Hepatic stellate cell (primary cell): ENCODE measurements at regions not wholly inside any gene's neighbourhood (a gene's known extent, or its start where the extent isn't known, plus 50 kb on each side); places are given as distances from the start of the nearest gene placed in this dataset.

Experiments
- DNase-seq: peaks from one replicate; pipeline ENCODE4 v3.0.0; 2011; ENCODE audit warnings: low spot score

DNA sequence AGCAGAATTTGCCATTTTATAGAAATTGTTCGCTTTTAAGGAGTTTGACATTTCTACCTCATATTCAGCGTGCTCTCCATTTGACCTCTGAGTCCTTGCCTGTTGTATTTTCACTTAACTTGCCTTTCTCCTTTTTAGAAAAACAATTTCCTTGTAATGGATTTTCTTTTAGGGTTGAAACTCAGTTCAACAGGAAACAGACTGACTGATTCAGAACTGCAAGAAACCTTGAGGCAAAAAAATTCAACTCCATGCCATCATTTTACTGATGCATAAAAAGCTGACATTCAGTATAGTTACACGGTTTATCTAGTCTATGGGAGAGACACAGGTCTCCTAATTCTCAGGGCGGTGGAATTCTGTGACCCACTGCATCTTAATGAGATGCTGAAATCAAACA is 59.8 kb downstream of the MRPS30 start:
- DNase-seq = no peak

DNA sequence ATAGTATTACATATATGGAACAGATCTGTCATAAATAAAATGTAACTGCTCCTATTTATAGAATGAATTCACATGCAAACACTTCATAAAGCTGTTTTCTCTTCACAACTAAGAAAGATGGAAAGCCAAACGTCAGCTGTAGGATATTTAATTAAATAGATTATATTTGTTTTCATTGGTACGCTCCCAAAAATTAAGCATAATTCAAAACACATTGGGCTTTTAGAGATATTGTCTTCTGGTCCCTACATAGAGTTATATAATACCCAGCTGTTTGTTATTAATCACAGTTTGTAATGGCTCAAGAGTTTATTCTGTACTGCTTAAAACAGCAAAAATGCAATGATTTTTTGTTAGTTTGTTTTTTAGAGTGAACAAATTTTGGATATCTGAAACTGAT is 61.2 kb downstream of the MRPS30 start:
- no peak for DNase-seq

DNA sequence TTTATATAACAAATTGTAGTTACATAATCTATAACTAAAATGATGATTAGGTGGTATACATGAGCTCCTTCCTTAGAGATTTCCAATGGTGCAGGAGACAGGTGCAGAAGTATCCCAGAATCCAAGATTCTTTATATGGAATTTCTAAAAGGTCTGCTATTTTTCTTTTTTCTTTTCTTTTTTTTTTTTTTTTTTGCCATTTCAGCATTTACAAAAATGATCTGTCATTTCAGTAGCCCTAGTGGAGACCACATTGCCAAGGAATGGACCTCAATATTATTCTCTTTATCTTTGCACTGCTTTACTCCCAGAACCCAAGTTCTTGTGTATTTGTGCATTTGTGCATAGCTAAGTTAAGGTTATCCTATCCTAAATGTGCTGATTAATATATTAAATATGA is 61.7 kb downstream of the MRPS30 start:
- no peak for DNase-seq

DNA sequence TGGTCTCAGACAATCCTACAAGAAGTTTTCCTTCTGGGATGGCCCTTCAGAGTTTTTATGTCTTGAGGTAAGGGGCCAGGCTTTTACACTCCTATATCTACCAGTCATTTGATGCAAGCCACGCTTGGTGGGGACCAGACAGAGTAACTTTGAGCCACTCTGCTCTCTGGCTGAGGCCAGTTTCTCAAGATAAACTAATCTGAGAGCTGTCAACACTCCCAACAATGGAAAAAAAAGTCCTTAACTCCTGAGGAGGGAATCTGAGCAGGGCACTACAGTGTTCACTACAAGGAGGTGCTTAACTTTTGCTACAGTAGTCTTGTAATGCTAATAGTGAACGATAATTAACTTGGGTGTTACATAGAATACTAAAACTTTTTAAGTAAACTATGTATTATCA is 62.7 kb downstream of the MRPS30 start:
- DNase-seq = no peak

DNA sequence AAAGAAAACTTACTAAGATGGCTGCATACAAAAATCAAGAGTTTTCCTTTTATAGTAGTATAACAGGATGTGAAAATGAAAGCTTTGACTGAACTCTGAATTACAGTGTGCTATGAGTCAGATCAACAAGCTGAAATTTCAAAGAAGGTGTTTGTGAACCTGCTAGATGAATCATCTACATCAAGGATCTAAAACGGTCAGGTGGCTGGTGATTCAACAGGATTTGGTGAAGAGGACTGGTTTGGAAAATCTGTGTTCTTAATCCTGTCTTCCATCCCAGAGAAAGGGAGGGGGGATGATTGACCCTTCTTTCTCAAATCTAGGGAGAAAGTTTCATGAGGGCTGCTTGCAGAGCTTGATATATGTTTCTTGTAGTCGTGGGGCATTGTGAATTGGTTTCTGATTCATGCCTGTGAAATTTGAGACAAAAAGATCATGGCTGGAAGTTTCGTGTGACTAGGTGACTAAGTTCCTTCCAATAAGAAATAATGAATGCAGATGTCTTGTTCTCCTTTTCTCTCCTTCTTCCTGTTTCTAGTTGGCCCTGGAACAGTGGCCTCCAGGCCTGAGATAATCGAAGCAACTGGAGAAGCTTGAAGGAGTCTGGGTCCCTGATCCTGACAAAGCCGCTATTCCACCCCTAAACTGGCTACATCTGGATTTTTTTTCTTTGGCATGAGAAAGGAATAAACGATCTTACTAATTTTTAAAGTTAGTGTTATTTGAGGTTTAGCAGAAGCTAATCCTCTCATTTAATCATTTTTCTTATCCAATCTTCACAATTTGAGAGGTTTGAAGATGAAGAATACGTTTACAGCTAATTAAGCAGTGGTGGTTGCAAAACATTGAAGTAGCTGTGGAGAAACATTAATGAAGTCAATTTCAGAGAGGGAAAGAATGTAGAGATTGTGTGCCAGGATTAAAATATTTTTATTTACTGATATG is 67.2 kb downstream of the MRPS30 start:
- no peak for DNase-seq

DNA sequence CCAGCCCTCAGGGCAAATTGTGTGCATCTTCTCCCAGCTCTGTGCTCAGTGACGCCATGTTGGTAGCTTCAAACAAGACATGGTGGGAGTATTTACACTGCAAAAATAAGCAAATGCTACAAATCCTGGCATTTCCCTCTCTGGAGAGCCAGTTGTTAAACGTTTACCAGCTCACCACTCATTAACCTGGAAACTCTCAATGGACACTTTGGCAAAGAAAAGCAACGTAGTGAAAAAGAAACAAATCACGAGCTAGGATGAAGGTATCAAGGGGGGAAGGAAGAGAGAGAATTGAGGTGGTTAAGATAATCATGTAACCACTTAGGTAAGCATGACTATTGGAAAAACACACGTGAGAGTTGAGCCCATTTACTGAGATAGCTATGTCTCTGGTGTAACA is 72.5 kb downstream of the MRPS30 start:
- DNase-seq = no peak

DNA sequence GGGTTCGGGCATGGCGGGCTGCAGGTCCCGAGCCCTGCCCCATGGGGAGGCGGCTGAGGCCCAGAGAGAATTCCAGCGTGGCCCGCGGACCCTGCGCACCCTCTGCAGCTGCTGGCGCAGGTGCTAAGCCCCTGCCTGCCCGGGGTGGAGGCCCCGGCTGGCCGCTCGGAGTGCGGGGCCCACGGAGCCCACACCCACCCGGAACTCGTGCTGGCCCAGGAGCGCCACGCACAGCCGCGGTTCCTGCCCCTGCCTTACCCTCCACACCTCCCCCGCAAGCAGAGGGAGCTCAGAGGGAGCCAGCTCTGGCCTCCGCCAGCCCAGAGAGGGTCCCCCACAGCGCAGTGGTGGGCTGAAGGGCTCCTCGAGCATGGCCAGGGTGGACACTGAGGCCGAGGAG is 75.3 kb downstream of the MRPS30 start:
- no peak for DNase-seq

DNA sequence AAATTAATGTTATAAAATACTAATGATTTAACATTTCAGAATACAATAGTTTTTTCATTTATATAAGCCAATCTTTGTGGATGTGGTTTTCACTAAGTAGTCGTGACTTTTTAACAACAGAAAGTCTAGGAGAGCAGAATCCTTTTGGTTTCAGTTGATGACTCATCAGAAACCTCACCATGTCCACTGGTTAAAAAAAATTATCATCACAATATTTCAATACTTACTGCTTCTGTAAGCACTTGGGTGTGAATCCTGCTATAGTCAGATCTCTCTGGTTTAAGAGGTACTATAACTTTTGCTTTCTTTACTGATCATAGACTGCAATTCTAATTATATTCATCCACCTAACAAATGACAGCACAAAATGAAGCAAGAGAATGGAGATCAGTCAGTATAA is 77.2 kb downstream of the MRPS30 start:
- DNase-seq = no peak

DNA sequence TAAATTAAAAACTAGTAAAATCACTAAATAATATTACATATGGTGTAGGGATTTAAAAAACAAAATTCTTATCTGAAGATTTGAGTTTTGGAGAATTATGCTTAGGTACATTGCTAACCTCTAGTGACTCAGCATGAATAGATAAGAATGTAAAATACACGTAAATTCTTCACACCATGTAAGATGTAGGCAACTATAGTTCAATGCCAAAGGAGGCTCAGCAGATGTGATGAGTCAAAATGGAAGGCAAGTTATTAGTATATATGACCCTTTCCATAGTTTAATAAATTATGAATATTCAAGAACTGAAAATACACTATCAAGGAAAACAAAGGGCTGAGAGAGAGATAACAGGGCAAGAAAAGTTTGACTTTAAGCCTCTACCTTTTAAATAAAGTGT is 79.0 kb downstream of the MRPS30 start:
- no peak for DNase-seq

DNA sequence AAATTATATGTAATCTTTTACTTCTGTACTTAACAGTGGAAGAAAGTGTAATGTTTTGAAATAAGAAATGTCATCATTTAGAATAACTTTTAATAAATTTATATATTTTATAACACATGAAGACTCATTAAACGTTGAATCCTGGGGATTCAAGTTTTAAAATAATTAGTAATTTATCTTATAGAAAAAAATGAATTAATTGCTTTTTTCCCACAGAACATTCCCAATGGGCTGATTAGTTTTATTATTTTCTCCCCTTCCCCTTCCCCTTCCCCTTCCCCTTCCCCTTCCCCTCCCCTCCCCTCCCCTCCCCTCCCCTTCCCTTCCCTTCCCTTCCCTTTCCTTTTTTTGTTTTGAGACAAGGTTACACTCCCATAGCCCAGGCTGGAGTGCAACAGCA is 79.7 kb downstream of the MRPS30 start:
- DNase-seq = no peak

DNA sequence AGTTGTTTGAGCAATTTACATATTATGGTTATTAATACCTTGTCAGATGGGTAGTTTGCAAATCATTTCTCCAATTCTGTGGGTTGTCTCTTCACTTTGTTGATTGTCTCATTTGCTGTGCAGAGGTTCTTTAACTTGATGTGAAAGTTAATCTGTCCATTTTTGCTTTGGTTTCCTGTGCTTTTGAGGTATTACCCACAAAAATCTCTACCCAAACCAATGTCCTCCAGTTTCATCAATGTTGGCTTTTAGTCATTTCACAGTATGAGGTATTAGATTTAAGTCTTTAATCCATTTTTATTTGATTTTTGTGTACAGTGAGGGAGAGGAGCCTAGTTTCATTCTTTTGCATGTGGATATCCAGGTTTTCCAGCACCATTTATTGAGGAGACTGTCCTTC is 82.4 kb downstream of the MRPS30 start:
- no peak for DNase-seq

DNA sequence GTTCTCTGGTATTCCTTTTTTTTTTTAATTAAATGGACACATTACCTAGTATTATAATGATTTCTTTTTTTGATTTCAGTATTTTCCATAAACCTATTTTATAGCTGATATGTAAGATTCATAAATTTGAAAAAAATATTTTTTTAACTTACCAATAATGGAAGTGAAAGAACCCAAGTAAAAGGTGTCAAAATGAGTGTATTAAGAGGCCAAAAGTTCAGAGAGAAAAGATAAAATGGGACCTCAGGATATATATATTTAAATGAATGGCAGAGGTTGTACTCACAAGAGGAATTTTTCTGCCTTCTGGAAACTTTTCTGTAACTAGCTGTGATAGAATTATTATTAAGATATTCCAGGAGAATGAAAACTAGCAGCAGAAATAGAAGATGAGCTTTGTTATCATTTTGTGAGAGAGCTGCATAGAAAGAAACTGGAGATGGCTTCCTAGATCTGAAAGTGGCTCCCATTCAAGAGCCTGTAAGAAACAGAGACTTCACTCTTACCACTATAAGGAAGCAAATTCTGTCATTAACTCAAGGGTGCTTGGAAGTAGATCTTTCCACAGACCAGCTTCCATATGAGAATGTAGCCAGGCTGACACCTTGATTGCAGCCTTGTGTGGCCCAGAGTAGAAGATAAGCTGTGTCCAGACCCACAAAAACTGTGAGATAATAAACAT is 91.7 kb downstream of the MRPS30 start:
- DNase-seq = no peak

DNA sequence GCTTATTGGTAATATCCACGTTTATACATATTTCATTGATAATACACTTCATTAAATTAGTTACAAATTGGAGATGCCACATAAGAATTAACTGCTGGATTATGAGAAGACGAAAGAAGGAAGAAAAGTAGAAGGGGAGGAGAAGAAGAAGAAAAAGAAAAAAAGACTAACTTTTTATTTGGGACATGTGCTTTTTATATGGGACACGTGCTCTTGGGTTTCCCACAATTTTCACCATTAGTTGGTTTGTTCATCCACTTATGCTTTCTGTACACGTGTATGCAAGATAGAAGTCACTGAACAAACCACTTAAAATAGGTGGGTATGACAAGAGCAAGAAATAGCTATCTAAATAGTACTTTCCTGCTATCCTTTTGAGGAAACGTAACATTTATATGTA is 98.6 kb downstream of the MRPS30 start:
- DNase-seq = no peak

DNA sequence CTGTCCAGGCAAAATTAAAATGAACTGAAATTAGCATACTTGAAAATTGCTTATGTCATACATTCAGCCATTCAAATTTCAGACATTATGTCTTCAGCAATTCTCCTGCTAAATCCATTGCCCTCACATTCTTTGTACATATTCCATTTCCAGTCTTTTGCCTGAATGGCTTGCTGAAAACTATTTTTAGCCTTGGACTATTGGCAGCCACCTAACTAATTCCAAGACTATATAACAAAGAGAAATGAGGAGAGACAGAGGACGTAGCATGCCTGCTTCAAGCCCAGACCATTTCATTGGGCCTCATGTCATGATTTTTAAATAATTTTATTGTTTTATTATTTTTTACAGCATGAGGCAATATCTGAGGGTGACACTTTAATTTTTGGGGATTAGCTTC is 100.3 kb downstream of the MRPS30 start:
- no peak for DNase-seq

DNA sequence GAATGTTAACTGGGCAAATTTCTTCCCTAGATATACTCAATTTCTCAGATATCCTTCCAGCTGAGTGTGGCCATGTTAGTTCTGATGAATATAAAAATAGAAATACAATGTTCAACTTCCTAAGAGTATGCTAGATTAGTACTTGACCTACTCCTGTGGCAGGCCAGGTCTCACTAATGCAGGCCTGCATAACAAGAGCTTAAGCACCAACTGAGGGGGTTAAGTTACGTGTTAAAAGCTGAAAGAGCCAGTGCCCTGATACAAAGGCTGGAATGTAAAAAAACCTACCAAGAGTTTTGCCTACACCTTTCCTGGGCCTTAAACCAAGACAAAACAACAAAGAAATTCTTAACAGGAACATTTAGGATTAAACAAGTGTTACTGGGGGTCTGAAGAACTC is 102.8 kb downstream of the MRPS30 start:
- no peak for DNase-seq

DNA sequence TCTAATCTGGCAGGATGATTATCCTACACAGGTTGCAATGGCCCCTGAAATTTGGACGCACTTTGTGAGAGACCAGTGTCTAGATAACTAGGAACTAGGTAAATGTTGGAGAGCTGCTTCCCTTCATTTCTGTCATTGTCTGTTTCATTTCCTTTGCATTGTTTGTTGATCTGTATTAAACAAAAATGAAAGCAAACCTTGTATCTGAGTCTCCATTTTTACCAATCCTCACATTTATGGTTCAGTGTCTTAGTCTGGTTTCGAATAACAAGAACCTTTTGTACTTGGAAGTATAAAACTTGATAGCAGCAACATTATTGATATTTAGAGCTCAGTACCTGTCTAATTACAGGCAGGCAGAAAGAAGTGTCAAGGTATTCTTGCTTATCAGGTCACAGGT is 105.5 kb downstream of the MRPS30 start:
- no peak for DNase-seq

DNA sequence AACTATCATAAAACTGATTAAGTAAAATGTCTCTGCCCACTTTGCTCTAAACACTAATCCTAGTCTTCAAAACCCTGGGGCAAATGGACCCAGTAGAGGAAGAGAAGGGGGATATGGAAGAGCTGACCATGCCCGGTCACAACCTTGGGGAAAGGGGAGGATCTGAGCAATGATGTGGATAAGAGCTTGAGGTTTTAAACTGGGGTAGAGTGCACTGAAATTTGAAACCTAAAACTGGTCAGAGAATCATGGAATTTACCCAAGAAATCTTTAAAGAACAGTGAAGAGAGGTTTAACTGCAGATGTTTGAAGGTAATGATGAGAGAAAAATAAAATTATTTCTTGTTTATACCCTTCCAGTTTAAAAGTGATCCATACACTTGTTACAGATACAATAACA is 110.8 kb downstream of the MRPS30 start:
- no peak for DNase-seq

DNA sequence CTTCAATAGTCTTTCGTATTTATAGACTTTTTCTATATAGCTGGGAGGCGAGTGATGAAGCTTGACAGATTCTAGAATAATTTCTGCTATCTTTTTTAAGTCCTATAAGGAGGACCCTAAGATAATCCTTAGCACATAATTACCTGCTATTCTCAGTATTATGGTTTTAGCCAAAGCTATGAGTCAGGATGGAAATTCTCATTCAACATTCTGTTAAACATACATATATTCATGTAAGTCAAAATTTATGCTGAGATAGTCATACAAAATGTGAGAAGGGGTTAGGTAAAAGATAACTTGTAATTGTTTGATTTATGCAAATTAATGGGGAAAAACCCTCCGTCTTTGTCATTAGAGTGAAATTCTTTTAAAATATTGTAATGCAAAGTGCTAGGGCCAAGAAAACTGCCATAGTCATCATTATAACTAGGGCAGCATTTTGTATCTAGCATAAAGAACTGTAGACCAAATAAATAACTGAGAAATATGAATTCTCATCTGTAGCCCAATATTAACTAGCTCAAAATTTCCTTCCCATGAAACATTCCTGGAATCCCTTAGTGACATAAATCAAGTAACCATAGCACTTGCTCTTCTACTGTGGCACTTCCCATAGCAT is 118.5 kb downstream of the MRPS30 start:
- no peak for DNase-seq

DNA sequence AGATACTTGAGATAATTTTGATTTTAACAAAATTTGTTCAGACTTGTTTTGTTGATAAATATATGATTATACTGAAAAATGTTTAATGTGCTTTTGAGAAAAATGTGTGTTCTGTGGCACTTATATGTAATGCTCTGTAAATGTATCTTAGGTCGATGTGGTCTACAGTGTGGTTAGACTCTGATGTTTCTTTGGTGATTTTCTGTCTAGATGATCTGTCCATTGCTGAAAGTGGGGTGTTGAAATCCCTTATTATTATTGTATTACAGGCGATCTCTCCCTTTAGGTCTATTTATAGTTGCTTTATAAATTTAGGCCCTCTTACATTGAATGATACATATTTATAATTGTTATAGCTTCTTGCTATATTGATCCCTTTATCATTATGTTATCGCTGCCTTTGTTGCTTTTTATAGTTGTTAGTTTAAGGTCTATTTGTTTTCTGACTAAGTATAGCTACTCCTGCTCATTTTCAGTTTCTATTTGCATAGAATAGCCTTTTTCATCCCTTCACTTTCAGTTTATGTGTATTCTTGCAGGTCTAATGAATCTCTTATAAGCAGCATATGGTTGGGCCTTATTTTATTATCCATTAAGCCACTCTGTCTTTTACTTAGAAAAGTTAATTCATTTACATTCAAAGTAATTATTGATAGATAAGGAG is 124.3 kb downstream of the MRPS30 start:
- DNase-seq = no peak

DNA sequence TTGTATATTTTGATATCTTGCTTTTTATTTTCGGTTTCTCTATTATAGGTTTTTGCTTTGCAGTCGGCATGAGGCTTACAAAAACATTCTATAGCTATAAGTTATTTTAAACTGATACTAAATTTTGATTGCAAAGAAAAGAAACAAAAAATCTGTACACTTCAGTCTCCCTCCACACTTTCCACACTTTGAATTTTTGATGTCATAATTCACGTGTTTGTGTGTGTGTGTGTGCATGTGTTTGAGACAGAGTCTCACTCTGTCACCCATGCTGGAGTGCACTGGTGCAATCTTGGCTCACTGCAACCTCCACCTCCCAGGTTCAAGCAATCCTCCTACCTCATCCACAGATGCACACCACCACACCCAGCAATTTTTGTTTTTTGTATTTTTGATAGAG is 124.9 kb downstream of the MRPS30 start:
- DNase-seq = no peak

DNA sequence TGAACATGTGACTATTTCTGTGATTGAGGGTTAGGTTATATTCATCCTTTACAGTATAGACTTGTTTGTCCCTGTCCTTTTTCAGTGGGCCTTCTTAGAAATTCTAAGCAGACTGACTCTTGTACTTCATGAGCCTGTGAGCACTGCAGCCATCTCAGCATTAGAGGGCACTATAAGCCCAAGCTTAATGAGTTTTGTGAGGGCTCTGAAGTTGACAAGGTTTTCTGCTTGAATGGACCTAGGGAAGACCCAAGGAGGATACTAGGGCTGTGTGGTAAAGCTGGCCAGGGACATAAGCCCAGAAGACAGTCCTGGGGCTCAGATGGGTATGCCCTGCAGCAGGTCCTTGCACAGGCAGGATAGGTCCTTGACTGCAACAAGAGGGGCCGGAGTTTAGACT is 126.5 kb downstream of the MRPS30 start:
- no peak for DNase-seq

DNA sequence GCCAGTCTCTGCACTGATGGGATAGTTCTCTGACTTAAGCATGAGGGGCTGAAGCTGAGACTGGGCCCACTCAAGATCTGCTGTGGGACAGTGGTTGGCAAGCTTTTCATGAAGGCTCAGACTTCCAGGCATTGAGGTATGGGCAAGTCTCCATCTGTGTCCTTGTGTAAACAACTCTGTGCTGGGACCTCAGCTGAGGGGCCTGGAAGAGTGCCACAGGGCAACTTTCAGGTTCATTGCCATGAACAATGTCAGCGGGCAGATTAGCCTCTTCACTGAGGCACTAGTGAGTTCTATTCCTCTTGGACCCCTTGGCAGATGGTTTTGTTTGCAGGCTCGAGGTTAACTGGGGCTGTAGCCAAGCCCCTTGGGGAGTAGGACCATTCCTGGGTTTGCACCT is 127.1 kb downstream of the MRPS30 start:
- DNase-seq = no peak

DNA sequence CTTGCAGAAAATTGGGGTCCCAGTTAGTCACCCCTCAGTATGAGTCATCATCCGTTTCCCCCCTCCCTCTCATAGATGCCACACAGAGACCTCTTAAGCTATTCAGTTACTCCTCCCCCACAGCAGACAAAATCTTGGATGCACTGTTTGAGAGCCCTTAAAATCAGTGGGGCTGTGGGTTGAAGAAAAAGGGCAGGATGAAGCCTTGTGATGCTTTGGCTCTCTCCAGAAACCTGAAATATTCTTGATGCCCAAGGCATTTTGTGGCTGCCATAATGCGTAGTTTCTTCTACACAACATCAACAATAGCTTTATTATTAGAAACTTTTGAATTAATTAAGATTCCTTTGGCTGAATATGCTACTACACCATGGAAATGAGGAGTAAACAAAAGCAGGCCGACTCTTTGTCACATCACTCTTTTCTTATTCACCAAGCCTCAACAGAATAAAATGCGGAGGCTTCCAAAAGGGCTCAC is 133.8 kb downstream of the MRPS30 start:
- DNase-seq = no peak
